SK-N-SH treated with all-trans-retinoic acid at 6 μM for 48 hours (cell line): ENCODE measurements at regions not wholly inside any gene's neighbourhood (a gene's known extent, or its start where the extent isn't known, plus 50 kb on each side); places are given as distances from the start of the nearest gene placed in this dataset.

Experiments
- ARNTL ChIP-seq: fragments of 450-650 bp; formaldehyde crosslinking; IDR thresholded peaks from 2 replicates; pipeline ENCODE4 v1.5.0; 2020; ENCODE audit warnings: low read depth, mild to moderate bottlenecking, moderate library complexity, borderline replicate concordance
- BACH2 ChIP-seq: fragments of 250-450 bp; sonication (Bioruptor Pico); IDR thresholded peaks from 2 replicates; pipeline ENCODE4 v1.9.0; 2021; ENCODE audit warnings: mild to moderate bottlenecking, borderline replicate concordance
- OSR1 ChIP-seq: fragments of 250-450 bp; sonication (Bioruptor Pico); IDR thresholded peaks from 2 replicates; pipeline ENCODE4 v1.8.0; 2022; ENCODE audit warnings: moderate library complexity, mild to moderate bottlenecking, inconsistent platforms
- PPARA ChIP-seq: fragments of 250-450 bp; sonication (Bioruptor Pico); IDR thresholded peaks from 2 replicates; pipeline ENCODE4 v1.5.0; 2020; ENCODE audit warnings: mild to moderate bottlenecking, borderline replicate concordance
- RARB ChIP-seq: fragments of 250-450 bp; sonication (Bioruptor Pico); IDR thresholded peaks from 2 replicates; pipeline ENCODE4 v1.8.0; 2021; ENCODE audit warnings: mild to moderate bottlenecking, moderate library complexity
- ZC3H10 ChIP-seq: fragments of 250-450 bp; sonication (Bioruptor Pico); IDR thresholded peaks from 2 replicates; pipeline ENCODE4 v1.5.1; 2021; ENCODE audit warnings: mild to moderate bottlenecking, moderate library complexity
- ZFP3 ChIP-seq: fragments of 250-450 bp; sonication (Bioruptor Pico); IDR thresholded peaks from 2 replicates; pipeline ENCODE4 v1.5.0; 2020; ENCODE audit warnings: mild to moderate bottlenecking, moderate library complexity
- TF ChIP-seq, protein P1 (sequence below): fragments of 250-450 bp; sonication (Bioruptor Pico); IDR thresholded peaks from 2 replicates; pipeline ENCODE4 v1.8.0; 2020; ENCODE audit warnings: mild to moderate bottlenecking, moderate library complexity, borderline replicate concordance
- TF ChIP-seq, protein P2 (sequence below): fragments of 250-450 bp; sonication (Bioruptor Pico); IDR thresholded peaks from 2 replicates; pipeline ENCODE4 v1.5.1; 2020; ENCODE audit warnings: low read depth, mild to moderate bottlenecking, moderate library complexity

DNA sequence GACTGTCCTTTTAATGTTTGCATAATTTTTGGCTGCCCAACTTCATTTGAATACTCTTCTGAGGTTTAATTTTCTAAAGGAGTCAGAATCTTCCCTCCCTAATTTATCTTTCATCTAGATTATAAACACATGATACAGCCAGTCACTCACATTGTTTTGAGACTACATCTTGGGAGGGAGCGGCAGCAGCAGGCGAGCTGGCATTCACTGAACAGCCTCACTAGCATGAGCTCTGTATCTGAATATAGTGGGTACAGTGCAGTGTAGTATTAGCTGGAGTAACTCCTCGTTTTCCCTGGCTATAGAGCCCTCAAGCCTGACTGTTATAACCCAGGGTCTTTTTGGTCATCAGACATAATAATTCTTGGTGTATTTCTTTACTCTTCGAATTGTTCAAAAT lies 969.2 kb upstream of the COX7C start:
- no peak for TF ChIP-seq OSR1
- no peak for TF ChIP-seq ZFP3 (CRISPR knock-in tag)
- TF ChIP-seq ARNTL = no peak
- TF ChIP-seq, protein P1, sequence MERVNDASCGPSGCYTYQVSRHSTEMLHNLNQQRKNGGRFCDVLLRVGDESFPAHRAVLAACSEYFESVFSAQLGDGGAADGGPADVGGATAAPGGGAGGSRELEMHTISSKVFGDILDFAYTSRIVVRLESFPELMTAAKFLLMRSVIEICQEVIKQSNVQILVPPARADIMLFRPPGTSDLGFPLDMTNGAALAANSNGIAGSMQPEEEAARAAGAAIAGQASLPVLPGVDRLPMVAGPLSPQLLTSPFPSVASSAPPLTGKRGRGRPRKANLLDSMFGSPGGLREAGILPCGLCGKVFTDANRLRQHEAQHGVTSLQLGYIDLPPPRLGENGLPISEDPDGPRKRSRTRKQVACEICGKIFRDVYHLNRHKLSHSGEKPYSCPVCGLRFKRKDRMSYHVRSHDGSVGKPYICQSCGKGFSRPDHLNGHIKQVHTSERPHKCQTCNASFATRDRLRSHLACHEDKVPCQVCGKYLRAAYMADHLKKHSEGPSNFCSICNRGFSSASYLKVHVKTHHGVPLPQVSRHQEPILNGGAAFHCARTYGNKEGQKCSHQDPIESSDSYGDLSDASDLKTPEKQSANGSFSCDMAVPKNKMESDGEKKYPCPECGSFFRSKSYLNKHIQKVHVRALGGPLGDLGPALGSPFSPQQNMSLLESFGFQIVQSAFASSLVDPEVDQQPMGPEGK (CRISPR knock-in tag) = no peak
- no peak for TF ChIP-seq RARB (CRISPR knock-in tag)
- TF ChIP-seq, protein P2, sequence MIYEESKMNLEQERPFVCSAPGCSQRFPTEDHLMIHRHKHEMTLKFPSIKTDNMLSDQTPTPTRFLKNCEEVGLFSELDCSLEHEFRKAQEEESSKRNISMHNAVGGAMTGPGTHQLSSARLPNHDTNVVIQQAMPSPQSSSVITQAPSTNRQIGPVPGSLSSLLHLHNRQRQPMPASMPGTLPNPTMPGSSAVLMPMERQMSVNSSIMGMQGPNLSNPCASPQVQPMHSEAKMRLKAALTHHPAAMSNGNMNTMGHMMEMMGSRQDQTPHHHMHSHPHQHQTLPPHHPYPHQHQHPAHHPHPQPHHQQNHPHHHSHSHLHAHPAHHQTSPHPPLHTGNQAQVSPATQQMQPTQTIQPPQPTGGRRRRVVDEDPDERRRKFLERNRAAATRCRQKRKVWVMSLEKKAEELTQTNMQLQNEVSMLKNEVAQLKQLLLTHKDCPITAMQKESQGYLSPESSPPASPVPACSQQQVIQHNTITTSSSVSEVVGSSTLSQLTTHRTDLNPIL = no peak
- no peak for TF ChIP-seq ZC3H10 (CRISPR knock-in tag)
- TF ChIP-seq BACH2 = no peak
- no peak for TF ChIP-seq PPARA (CRISPR knock-in tag)
